ENCODE measurements at regions not wholly inside any gene's neighbourhood (a gene's known extent, or its start where the extent isn't known, plus 50 kb on each side); places are given as distances from the start of the nearest gene placed in this dataset.

DNA sequence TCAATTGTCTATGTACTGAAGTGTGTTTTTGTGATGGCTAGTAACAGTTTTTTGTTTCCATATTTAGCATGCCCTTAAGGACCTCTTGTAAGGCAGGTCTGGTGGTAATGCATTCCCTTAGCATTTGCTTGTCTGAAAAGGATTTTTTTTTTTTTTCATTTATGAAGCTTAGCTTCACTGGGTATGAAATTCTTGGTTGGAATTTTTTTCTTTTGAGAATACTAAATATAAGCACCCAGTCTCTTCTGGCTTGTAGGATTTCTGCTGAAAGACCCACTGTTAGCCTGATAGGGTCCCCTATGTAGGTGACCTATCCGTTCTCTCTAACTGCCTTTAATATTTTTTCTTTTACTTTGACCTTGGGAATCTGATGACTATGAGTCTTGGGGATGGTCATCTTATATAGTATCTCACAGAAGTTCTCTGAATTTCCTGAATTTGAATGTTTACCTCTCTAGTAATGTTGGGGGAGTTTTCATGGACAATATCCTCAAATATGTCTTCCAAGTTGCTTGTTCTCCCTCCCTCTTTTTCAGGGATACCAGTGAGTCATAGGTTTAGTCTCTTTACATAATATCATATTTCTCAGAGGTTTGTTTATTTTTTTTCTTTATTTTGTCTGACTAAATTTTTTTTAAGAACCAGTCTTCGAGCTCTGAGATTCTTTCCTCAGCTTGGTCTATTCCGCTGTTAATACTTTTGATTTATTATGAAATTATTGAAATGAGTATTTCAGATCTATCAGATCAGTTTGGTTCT, 157.1 kb upstream of the PGRMC2 start:
- Histone ChIP-seq H3K9ac (ENCODE audit: insufficient read depth, low read depth, low read length) (no peak overlapping the region), H3K27ac (ENCODE audit: extremely low read length, insufficient read depth, low read length) (no peak overlapping the region), H3K79me2 (ENCODE audit: insufficient read depth, low read length) (no peaks in the 10 kb centered on the region), H3K27me3 (ENCODE audit: control insufficient read depth in 1 of 2, insufficient read depth in 2 of 2, low read length in 2 of 2) (no peaks in the 10 kb centered on the region), H2AFZ (ENCODE audit: low read length) (no peak overlapping the region), H3K36me3 (replicated peaks in 1 of 2; ENCODE audit: control insufficient read depth in 1 of 2, insufficient read depth in 2 of 2, low read length in 2 of 2) (no peaks in the 10 kb centered on the region), H3K4me2 (ENCODE audit: low read depth, low read length) (no peak overlapping the region), H3K9me3 (ENCODE audit: low read length) (peaks cover 16% of the 10 kb centered on the region), H4K20me1 (ENCODE audit: insufficient read depth, low read length) (no peaks in the 10 kb centered on the region), H3K4me3 (replicated peaks in 1 of 3; ENCODE audit: insufficient read depth in 1 of 3, low read depth in 2 of 3, low read length in 3 of 3) (no peak overlapping the region), H3K4me1 (ENCODE audit: insufficient read depth, low read length) (no peaks in the 10 kb centered on the region)
- DNase-seq (ENCODE audit: low spot score), result no peak
- WGBS (ENCODE audit: low lambda C conversion rate), result 26% methylated on average over 3 of the region's 3 CpGs
- no peak for FAIRE-seq
- CTCF ChIA-PET (ENCODE audit: low intra/inter-chr PET ratio, low total read pairs), result no interaction called here
- intact Hi-C loops (cut with micrococcal nuclease; ENCODE audit: unreplicated experiment), result no loop called here
- BruUV-seq (replicated peaks), result no TSS peak
- ATAC-seq, result no peak
- no peak for TF ChIP-seq ZNF773 (CRISPR knock-in tag; IDR thresholded peaks at IDR 0.05; ENCODE audit: borderline replicate concordance)
- TF ChIP-seq DBP (CRISPR knock-in tag; IDR thresholded peaks at IDR 0.05; ENCODE audit: not compliant biosample characterization), result no peak
- no peak for TF ChIP-seq SUZ12 (IDR thresholded peaks at IDR 0.05; ENCODE audit: low read depth, low read length)
- no peak for TF ChIP-seq MED13 (CRISPR knock-in tag; IDR thresholded peaks at IDR 0.05)
- no peak for TF ChIP-seq ZNF703 (CRISPR knock-in tag; IDR thresholded peaks at IDR 0.05; ENCODE audit: borderline replicate concordance)
- TF ChIP-seq, protein P1, sequence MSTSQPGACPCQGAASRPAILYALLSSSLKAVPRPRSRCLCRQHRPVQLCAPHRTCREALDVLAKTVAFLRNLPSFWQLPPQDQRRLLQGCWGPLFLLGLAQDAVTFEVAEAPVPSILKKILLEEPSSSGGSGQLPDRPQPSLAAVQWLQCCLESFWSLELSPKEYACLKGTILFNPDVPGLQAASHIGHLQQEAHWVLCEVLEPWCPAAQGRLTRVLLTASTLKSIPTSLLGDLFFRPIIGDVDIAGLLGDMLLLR (CRISPR knock-in tag; IDR thresholded peaks at IDR 0.05), result no peak
- TF ChIP-seq DNMT1 (CRISPR knock-in tag; IDR thresholded peaks at IDR 0.05), result no peak
- POLR2A ChIA-PET, result no interaction called here
- in situ Hi-C loops (cut with HindIII; ENCODE audit: extremely low pct_ligation_motif_present, low pct_unique_long_range_greater_than_20kb), result no loop called here

- FAIRE-seq, result no peak
- no peak overlapping the region for H3K27ac ChIP-seq (ENCODE audit: extremely low read length, insufficient read depth, low read length)
- no peak for DNase-seq (ENCODE audit: low spot score)
- POLR2A ChIA-PET, result no interaction called here
- H3K4me1 ChIP-seq (ENCODE audit: insufficient read depth, low read length), result no peaks in the 10 kb centered on the region
- H3K9ac ChIP-seq (ENCODE audit: insufficient read depth, low read depth, low read length), result no peak overlapping the region
- no peak for ATAC-seq
- H3K36me3 ChIP-seq (replicated peaks in 1 of 2; ENCODE audit: control insufficient read depth in 1 of 2, insufficient read depth in 2 of 2, low read length in 2 of 2), result no peaks in the 10 kb centered on the region
- no peaks in the 10 kb centered on the region for H4K20me1 ChIP-seq (ENCODE audit: insufficient read depth, low read length)
- H3K9me3 ChIP-seq (ENCODE audit: low read length), result peaks cover 17% of the 10 kb centered on the region
- intact Hi-C loops (cut with micrococcal nuclease; ENCODE audit: unreplicated experiment), result no loop called here
- no TSS peak for BruUV-seq (replicated peaks)
- in situ Hi-C loops (cut with HindIII; ENCODE audit: extremely low pct_ligation_motif_present, low pct_unique_long_range_greater_than_20kb), result no loop called here
- no peak overlapping the region for H3K4me2 ChIP-seq (ENCODE audit: low read depth, low read length)
- no peaks in the 10 kb centered on the region for H3K79me2 ChIP-seq (ENCODE audit: insufficient read depth, low read length)
- no peak overlapping the region for H3K4me3 ChIP-seq (replicated peaks in 1 of 3; ENCODE audit: insufficient read depth in 1 of 3, low read depth in 2 of 3, low read length in 3 of 3)
- no CpG with 5 or more reads among the region's 4 CpGs for WGBS (ENCODE audit: low lambda C conversion rate)
- no peak overlapping the region for H2AFZ ChIP-seq (ENCODE audit: low read length)
- no peak for TF ChIP-seq ZMYM2 (CRISPR knock-in tag; IDR thresholded peaks at IDR 0.05)
- TF ChIP-seq NR2F2 (IDR thresholded peaks at IDR 0.05; ENCODE audit: borderline replicate concordance, low read depth), result no peak
- no peak for TF ChIP-seq RAD21 (CRISPR knock-in tag; IDR thresholded peaks at IDR 0.05)
- no peak for TF ChIP-seq XRCC5 (optimal IDR thresholded peaks at IDR 0.05; ENCODE audit: low read length)
- no peak for TF ChIP-seq JUN (CRISPR knock-in tag; IDR thresholded peaks at IDR 0.05)
- no peak for TF ChIP-seq ZNF703 (CRISPR knock-in tag; IDR thresholded peaks at IDR 0.05; ENCODE audit: borderline replicate concordance)
- CTCF ChIA-PET (ENCODE audit: low intra/inter-chr PET ratio, low total read pairs), result no interaction called here
- no peaks in the 10 kb centered on the region for H3K27me3 ChIP-seq (ENCODE audit: control insufficient read depth in 1 of 2, insufficient read depth in 2 of 2, low read length in 2 of 2)
Measured at GRCh38 chr4:128440923-128441322, 153.3 kb upstream of the PGRMC2 start.

Measured in HepG2 (cell line).